ENCODE measurements at regions not wholly inside any gene's neighbourhood (a gene's known extent, or its start where the extent isn't known, plus 50 kb on each side); places are given as distances from the start of the nearest gene placed in this dataset.

- no peak for TF ChIP-seq POLR2AphosphoS5 (IDR thresholded peaks at IDR 0.05)
- no peak for TF ChIP-seq POLR2A (IDR thresholded peaks at IDR 0.05)
- TF ChIP-seq EP300 (IDR thresholded peaks at IDR 0.05): no peak
- no peak for TF ChIP-seq CTCF (IDR thresholded peaks at IDR 0.05)
- Histone ChIP-seq H3K4me3 (no peak overlapping the region), H3K27me3 (no peaks in the 10 kb centered on the region), H3K9me3 (no peaks in the 10 kb centered on the region), H3K36me3 (no peaks in the 10 kb centered on the region), H3K4me1 (no peaks in the 10 kb centered on the region), H3K27ac (no peak overlapping the region)
- ATAC-seq: no peak
- WGBS, 2 donors (ENCODE audit: low coverage in 1 of 2): 60 to 91% methylated on average over 1 to 2 of the region's 2 CpGs
These were observed 474.4 kb downstream of the NOVA1 start for GRCh38 chr14:26123459-26123858.

DNA sequence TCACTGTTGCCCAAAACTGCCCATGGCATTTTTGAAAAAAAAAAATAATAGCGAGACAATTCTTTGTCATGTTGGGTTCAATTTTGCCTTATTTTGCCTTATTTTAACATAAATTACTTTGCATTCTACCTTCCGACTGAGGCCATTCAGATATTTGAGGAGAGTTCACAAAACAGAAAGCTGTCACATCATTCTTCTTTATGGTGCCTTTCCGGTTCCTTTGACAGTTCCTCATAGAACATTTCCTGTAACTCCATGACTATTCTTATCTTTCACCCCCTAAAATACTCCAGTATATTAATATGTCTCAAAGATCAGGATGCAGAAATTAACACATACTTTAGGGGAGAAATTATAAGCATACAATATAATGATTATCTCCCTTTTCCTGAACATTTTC, 476.7 kb downstream of the NOVA1 start:
- Histone ChIP-seq H3K4me3 (no peak overlapping the region), H3K36me3 (no peaks in the 10 kb centered on the region), H3K9me3 (no peaks in the 10 kb centered on the region), H3K27me3 (no peaks in the 10 kb centered on the region), H3K4me1 (no peaks in the 10 kb centered on the region), H3K27ac (no peak overlapping the region)
- TF ChIP-seq POLR2A (IDR thresholded peaks at IDR 0.05): no peak
- TF ChIP-seq CTCF (IDR thresholded peaks at IDR 0.05): no peak
- TF ChIP-seq POLR2AphosphoS5 (IDR thresholded peaks at IDR 0.05): no peak
- no peak for TF ChIP-seq EP300 (IDR thresholded peaks at IDR 0.05)
- ATAC-seq: no peak
- WGBS, 2 donors (ENCODE audit: low coverage in 1 of 2): 69 to 76% methylated on average over 3 of the region's 3 CpGs

DNA sequence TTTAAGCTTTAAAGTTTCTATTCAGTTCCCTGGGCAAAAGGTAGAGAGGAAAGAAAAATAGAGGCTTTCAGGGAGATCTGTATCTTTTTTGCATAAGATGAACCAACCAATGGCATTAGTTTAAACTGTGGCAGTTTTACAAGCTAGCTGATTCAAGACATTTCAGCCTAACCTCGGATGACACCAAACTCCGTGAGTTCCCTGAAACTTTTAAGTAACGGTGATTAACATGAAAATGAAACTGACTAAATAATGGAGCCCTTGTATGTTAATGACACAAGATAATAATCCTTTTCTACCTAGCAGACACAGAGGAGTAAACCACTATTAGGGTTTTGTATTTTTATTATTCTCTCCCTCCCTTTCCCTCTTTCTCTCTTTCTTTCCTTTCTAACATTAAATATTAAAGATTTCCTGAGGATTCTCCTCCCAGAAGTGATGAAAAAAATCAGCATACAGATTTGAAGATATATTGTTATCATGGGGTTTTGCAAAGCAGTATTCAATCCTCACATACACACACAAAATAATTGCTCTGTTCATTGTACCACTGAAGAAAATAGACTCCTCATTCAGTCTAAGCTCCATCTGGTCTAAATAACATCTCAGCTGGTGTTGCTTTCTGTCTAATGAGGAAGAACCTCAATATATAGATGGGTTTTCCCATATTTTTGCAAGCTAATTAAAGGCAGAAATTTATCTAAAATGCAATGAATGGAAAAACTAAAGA, 483.8 kb downstream of the NOVA1 start:
- Histone ChIP-seq H3K27ac (no peak overlapping the region), H3K27me3 (no peaks in the 10 kb centered on the region), H3K4me3 (no peak overlapping the region), H3K9me3 (no peaks in the 10 kb centered on the region), H3K36me3 (no peaks in the 10 kb centered on the region), H3K4me1 (no peaks in the 10 kb centered on the region)
- TF ChIP-seq POLR2AphosphoS5 (IDR thresholded peaks at IDR 0.05): no peak
- no peak for TF ChIP-seq CTCF (IDR thresholded peaks at IDR 0.05)
- TF ChIP-seq POLR2A (IDR thresholded peaks at IDR 0.05): no peak
- TF ChIP-seq EP300 (IDR thresholded peaks at IDR 0.05): no peak
- WGBS, 2 donors (ENCODE audit: low coverage in 1 of 2): 29 to 40% methylated on average over 3 of the region's 3 CpGs
- ATAC-seq: no peak

DNA sequence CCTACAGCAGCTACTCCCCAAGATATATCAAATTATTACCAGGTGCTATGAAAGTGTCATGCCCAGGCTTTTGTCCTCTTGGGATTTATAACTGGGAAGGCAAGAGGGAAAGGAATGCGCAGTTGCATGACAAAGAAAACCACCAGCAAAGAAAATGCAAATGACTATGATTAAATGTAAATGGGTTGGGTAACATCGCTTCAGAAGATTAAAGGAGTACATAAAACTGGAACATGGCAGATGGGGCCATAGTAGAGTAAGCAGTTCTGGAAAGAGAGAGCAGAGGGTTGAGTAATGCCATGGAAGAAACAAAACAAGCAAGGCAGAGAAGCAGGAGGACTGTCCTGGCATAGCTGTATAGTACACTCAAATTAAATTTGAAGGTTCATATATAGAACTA, 493.1 kb downstream of the NOVA1 start:
- no peak for TF ChIP-seq EP300 (IDR thresholded peaks at IDR 0.05)
- no peak for TF ChIP-seq POLR2A (IDR thresholded peaks at IDR 0.05)
- no peak for TF ChIP-seq CTCF (IDR thresholded peaks at IDR 0.05)
- TF ChIP-seq POLR2AphosphoS5 (IDR thresholded peaks at IDR 0.05): no peak
- Histone ChIP-seq H3K27ac (no peak overlapping the region), H3K4me1 (no peaks in the 10 kb centered on the region), H3K36me3 (no peaks in the 10 kb centered on the region), H3K27me3 (no peaks in the 10 kb centered on the region), H3K9me3 (no peaks in the 10 kb centered on the region), H3K4me3 (no peak overlapping the region)
- no peak for ATAC-seq
- WGBS, 2 donors (ENCODE audit: low coverage in 1 of 2): 100% methylated on average over 1 of the region's 2 CpGs

- no peaks in the 10 kb centered on the region for H3K27me3 ChIP-seq
- WGBS, 2 donors (ENCODE audit: low coverage in 1 of 2): 51 to 83% methylated on average over 4 of the region's 4 CpGs
- ATAC-seq: no peak
These were observed 500.0 kb downstream of the NOVA1 start for GRCh38 chr14:26097852-26098251.

More at GRCh38 chr14:26097852-26098251, 500.0 kb downstream of the NOVA1 start:
- TF ChIP-seq POLR2A (IDR thresholded peaks at IDR 0.05): no peak
- no peak for TF ChIP-seq POLR2AphosphoS5 (IDR thresholded peaks at IDR 0.05)
- TF ChIP-seq EP300 (IDR thresholded peaks at IDR 0.05): no peak
- no peak for TF ChIP-seq CTCF (IDR thresholded peaks at IDR 0.05)
- Histone ChIP-seq H3K27ac (no peak overlapping the region), H3K4me1 (no peaks in the 10 kb centered on the region), H3K4me3 (no peak overlapping the region), H3K9me3 (no peaks in the 10 kb centered on the region), H3K36me3 (no peaks in the 10 kb centered on the region)

Data from gastroesophageal sphincter (tissue), 4 donors.